Mucosa of stomach (tissue), 1 donor: ENCODE measurements at regions not wholly inside any gene's neighbourhood (a gene's known extent, or its start where the extent isn't known, plus 50 kb on each side); places are given as distances from the start of the nearest gene placed in this dataset.

Experiments used
- H3K27me3 ChIP-seq: one replicate; pipeline ENCODE4 v1.7.0; 2013; ENCODE audit warnings: mild to moderate bottlenecking, low read length; ENCODE audit not compliant: control insufficient read depth, insufficient read depth
- H3K36me3 ChIP-seq: one replicate; pipeline ENCODE4 v1.7.0; 2013; ENCODE audit warnings: low read length; ENCODE audit not compliant: control insufficient read depth, insufficient read depth
- H3K4me1 ChIP-seq: one replicate; pipeline ENCODE4 v1.7.0; 2013; ENCODE audit warnings: mild to moderate bottlenecking, low read length; ENCODE audit not compliant: control insufficient read depth, insufficient read depth
- H3K4me3 ChIP-seq: one replicate; pipeline ENCODE4 v1.7.0; 2013; ENCODE audit warnings: low read length
- H3K9ac ChIP-seq: one replicate; pipeline ENCODE4 v1.7.0; 2013; ENCODE audit warnings: mild to moderate bottlenecking, low read length, moderate library complexity
- H3K9me3 ChIP-seq: one replicate; pipeline ENCODE4 v1.7.0; 2013; ENCODE audit warnings: mild to moderate bottlenecking, low read length, moderate library complexity; ENCODE audit not compliant: control insufficient read depth
- donor health status: Pancreatic carcinoma.

- Histone ChIP-seq H3K9ac (no peak overlapping the region), H3K36me3 (no peaks in the 10 kb centered on the region), H3K4me1 (no peaks in the 10 kb centered on the region), H3K4me3 (no peak overlapping the region), H3K9me3 (no peaks in the 10 kb centered on the region), H3K27me3 (no peaks in the 10 kb centered on the region)
These were observed 1208.8 kb upstream of the LRRTM1 start for GRCh38 chr2:81513328-81513727.

- Histone ChIP-seq H3K4me3 (no peak overlapping the region), H3K27me3 (no peaks in the 10 kb centered on the region), H3K36me3 (no peaks in the 10 kb centered on the region), H3K4me1 (no peaks in the 10 kb centered on the region), H3K9ac (no peak overlapping the region), H3K9me3 (no peaks in the 10 kb centered on the region)
These were observed 1201.0 kb upstream of the LRRTM1 start for GRCh38 chr2:81505586-81505985.

GRCh38 chr2:81495556-81495955, 1191.0 kb upstream of the LRRTM1 start:
- H3K4me1 ChIP-seq = no peaks in the 10 kb centered on the region

GRCh38 chr2:81483254-81483653, 1178.7 kb upstream of the LRRTM1 start:
- Histone ChIP-seq H3K4me1 (no peaks in the 10 kb centered on the region), H3K9ac (no peak overlapping the region), H3K4me3 (no peak overlapping the region), H3K36me3 (no peaks in the 10 kb centered on the region), H3K9me3 (no peaks in the 10 kb centered on the region), H3K27me3 (no peaks in the 10 kb centered on the region)

More at GRCh38 chr2:81495556-81495955, 1191.0 kb upstream of the LRRTM1 start:
- H3K36me3 ChIP-seq = no peaks in the 10 kb centered on the region
- no peaks in the 10 kb centered on the region for H3K27me3 ChIP-seq
- H3K4me3 ChIP-seq = no peak overlapping the region
- H3K9me3 ChIP-seq = no peaks in the 10 kb centered on the region
- no peak overlapping the region for H3K9ac ChIP-seq

- Histone ChIP-seq H3K4me1 (no peaks in the 10 kb centered on the region), H3K4me3 (no peak overlapping the region)
These were observed 1177.4 kb upstream of the LRRTM1 start for GRCh38 chr2:81481994-81482368.

DNA sequence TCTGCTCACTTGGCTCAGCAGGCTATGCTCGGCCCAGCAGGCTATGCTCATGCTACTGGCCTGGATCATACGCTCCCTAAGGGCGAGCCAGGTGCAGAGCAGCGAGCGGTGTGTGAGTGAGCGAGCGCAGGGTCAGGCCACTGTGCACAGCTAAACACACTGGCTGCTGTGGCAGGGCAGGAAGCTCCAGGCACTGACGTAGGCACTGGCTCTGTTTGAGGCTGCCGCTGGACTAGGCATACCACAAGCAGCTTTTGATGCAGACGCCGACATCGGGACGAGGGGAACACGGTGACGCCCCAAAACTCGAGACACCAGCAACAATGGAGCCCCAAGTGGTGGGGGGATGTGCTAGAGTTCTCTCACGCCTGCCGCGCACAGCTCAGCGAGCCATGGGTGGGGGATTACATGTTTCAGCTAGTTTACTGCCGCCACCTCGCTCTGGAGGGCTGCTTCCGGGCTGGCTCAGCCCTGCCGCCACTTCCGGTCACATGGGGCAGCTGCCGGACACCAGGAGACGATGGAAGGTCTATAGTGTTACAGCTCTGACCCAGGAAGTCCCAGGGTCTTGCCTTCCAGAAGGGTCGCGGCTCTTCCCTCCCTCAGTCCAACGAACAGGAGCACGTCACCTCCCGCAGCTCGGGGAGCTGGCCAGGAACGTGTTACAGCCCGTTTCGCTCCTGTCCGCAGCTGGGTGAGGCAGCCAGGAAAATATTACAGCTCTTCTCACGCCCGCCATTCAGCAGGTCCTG, 1176.9 kb upstream of the LRRTM1 start:
- H3K27me3 ChIP-seq = no peaks in the 10 kb centered on the region
- H3K4me1 ChIP-seq = no peaks in the 10 kb centered on the region
- H3K9ac ChIP-seq = no peak overlapping the region
- H3K36me3 ChIP-seq = no peaks in the 10 kb centered on the region
- H3K4me3 ChIP-seq = no peak overlapping the region
- H3K9me3 ChIP-seq = no peaks in the 10 kb centered on the region

More at GRCh38 chr2:81481994-81482368, 1177.4 kb upstream of the LRRTM1 start:
- Histone ChIP-seq H3K9me3 (no peaks in the 10 kb centered on the region), H3K36me3 (no peaks in the 10 kb centered on the region), H3K27me3 (no peaks in the 10 kb centered on the region), H3K9ac (no peak overlapping the region)

DNA sequence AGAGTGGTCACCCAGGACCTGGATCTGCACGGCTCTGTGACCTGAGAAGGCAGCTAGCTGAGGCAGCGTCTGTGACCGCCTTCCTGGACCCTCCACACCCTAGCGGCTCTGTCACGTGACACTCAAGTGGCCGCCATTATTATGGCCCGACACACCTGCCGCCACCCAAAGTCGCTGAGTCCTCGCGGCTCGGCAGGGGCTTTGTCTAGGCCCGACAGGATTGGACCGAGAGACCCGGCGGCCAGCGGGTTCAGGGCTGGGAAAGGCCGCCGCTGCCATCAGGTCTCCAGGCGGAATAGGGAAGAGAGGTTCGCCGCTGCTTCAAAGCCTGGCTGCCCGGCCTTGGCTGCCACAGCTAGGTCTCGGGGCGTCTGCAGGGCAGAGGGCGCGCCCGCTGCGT, 1162.5 kb upstream of the LRRTM1 start:
- no peaks in the 10 kb centered on the region for H3K4me1 ChIP-seq
- H3K9ac ChIP-seq = no peak overlapping the region
- H3K27me3 ChIP-seq = no peaks in the 10 kb centered on the region
- H3K36me3 ChIP-seq = no peaks in the 10 kb centered on the region
- no peaks in the 10 kb centered on the region for H3K9me3 ChIP-seq
- H3K4me3 ChIP-seq = no peak overlapping the region

DNA sequence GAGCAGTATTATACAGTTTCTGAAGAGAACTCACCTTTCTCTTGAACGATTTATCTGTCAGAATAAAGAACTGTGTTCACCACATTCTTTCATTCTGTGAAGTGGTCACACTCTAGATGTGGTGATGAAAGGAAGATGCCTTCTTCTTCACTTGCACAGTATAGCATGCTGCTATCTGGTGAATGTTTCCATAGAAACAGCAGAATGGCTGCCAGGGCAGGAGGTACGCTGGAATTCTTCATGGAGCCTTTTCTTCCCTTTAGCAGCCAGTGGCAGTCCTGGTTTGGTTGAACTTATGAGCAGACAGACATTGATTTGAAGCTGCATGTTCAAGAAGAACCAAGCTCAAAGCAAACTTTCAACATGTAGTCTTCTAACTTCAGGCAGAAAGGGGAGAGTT, 1157.9 kb upstream of the LRRTM1 start:
- H3K9ac ChIP-seq = no peak overlapping the region
- H3K36me3 ChIP-seq = no peaks in the 10 kb centered on the region
- no peaks in the 10 kb centered on the region for H3K9me3 ChIP-seq
- no peaks in the 10 kb centered on the region for H3K4me1 ChIP-seq
- no peak overlapping the region for H3K4me3 ChIP-seq
- no peaks in the 10 kb centered on the region for H3K27me3 ChIP-seq

GRCh38 chr2:81445176-81445575, 1140.6 kb upstream of the LRRTM1 start:
- Histone ChIP-seq H3K27me3 (no peaks in the 10 kb centered on the region), H3K4me3 (no peak overlapping the region), H3K9ac (no peak overlapping the region), H3K4me1 (no peaks in the 10 kb centered on the region), H3K9me3 (no peaks in the 10 kb centered on the region), H3K36me3 (no peaks in the 10 kb centered on the region)

- Histone ChIP-seq H3K9me3 (no peaks in the 10 kb centered on the region), H3K9ac (no peak overlapping the region), H3K36me3 (no peaks in the 10 kb centered on the region), H3K27me3 (no peaks in the 10 kb centered on the region), H3K4me3 (no peak overlapping the region), H3K4me1 (no peaks in the 10 kb centered on the region)
These were observed 1133.0 kb upstream of the LRRTM1 start for GRCh38 chr2:81437456-81438000.

DNA sequence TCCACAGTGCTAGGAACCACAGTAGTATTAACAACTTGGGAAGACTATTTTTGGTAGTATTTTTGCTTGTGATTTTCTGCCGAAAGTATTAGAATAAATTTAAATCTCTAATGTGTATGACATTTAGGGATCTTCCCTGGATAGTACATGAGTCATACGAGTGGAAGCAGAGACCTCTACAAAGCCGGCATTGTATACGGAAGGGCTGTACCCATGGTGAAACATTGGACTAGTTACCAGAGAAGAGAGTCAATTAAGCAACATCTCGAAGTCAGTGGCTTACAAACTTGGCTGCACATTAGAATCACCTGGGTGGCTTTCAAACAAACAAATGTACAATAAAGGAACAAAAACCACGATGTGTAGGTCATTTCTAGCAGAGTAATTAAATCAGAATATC, 1131.7 kb upstream of the LRRTM1 start:
- Histone ChIP-seq H3K36me3 (no peaks in the 10 kb centered on the region), H3K27me3 (no peaks in the 10 kb centered on the region), H3K4me3 (no peak overlapping the region), H3K9ac (no peak overlapping the region), H3K9me3 (no peaks in the 10 kb centered on the region), H3K4me1 (no peaks in the 10 kb centered on the region)

DNA sequence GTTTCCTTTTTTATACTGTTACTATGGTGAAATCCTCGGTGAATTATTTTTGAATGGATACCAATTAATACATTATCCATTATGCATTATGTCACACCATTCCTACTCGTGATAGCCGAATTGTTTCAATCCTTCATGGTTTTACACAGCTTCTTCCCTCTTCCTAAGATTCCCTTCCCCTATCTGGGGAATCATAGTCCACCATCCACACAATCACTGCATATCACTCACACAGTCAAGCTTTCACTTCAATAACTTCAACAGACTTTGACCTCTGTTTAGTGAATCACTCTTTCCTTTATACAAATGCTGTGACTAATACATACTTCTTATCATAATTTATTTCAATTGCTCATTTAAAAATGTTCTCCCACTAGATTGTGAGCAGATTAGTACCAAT, 1108.1 kb upstream of the LRRTM1 start:
- H3K4me1 ChIP-seq = no peaks in the 10 kb centered on the region
- H3K36me3 ChIP-seq = no peaks in the 10 kb centered on the region
- H3K9me3 ChIP-seq = no peaks in the 10 kb centered on the region
- no peaks in the 10 kb centered on the region for H3K27me3 ChIP-seq
- no peak overlapping the region for H3K4me3 ChIP-seq
- H3K9ac ChIP-seq = no peak overlapping the region
